Hepatocyte (in vitro differentiated cells): ENCODE measurements at regions not wholly inside any gene's neighbourhood (a gene's known extent, or its start where the extent isn't known, plus 50 kb on each side); places are given as distances from the start of the nearest gene placed in this dataset.
A peak's percentile ranks its signal among the peaks of the same experiment; 100 is the strongest.
"Not testable (repeated sequence)": the region's sequence is repeated elsewhere in the genome, so short reads cannot be mapped to it uniquely, and the experiment has no call there.

ENCODE experiments used
- DNase-seq: peaks from one replicate; pipeline ENCODE4 v3.0.0-alpha.2; 2016; ENCODE audit warnings: low spot score
- H2AFZ ChIP-seq: fragments of 200-600 bp; sonication (generic); 2 replicates; pipeline ENCODE4 v1.6.0; 2016; ENCODE audit warnings: antibody characterized with exemption, mild to moderate bottlenecking
- H3K27ac ChIP-seq: fragments of 200-600 bp; sonication (generic); 2 replicates; pipeline ENCODE4 v1.5.1; 2016; ENCODE audit warnings: mild to moderate bottlenecking
- H3K27me3 ChIP-seq: fragments of 200-600 bp; sonication (generic); 2 replicates; pipeline ENCODE4 v1.6.1; 2016
- H3K36me3 ChIP-seq: fragments of 200-600 bp; sonication (generic); replicated peaks from 2 replicates; pipeline ENCODE4 v1.5.1; 2016; ENCODE audit warnings: low read depth; ENCODE audit not compliant: insufficient read depth
- H3K4me1 ChIP-seq: fragments of 200-600 bp; sonication (generic); 2 replicates; pipeline ENCODE4 v1.5.1; 2016; ENCODE audit warnings: mild to moderate bottlenecking, moderate library complexity; ENCODE audit not compliant: insufficient read depth
- H3K4me2 ChIP-seq: fragments of 200-600 bp; sonication (generic); 2 replicates; pipeline ENCODE4 v1.6.0; 2016
- H3K4me3 ChIP-seq: fragments of 200-600 bp; sonication (generic); 2 replicates; pipeline ENCODE4 v1.5.1; 2016; ENCODE audit warnings: mild to moderate bottlenecking
- H3K79me2 ChIP-seq: fragments of 200-600 bp; sonication (generic); 2 replicates; pipeline ENCODE4 v1.6.0; 2017; ENCODE audit warnings: mild to moderate bottlenecking
- H3K9me2 ChIP-seq: fragments of 200-600 bp; sonication (generic); replicated peaks from 2 replicates; pipeline ENCODE4 v1.6.0; 2017; ENCODE audit warnings: mild to moderate bottlenecking; ENCODE audit not compliant: insufficient read depth
- H3K9me3 ChIP-seq: fragments of 200-600 bp; sonication (generic); 2 replicates; pipeline ENCODE4 v1.5.1; 2016; ENCODE audit warnings: low read depth, mild to moderate bottlenecking
- H4K20me1 ChIP-seq: fragments of 200-600 bp; sonication (generic); 2 replicates; pipeline ENCODE4 v1.6.0; 2016; ENCODE audit warnings: mild to moderate bottlenecking; ENCODE audit not compliant: insufficient read depth, poor library complexity, severe bottlenecking
- EZH2 ChIP-seq: fragments of 200-600 bp; sonication (generic); IDR thresholded peaks from 2 replicates; pipeline ENCODE4 v1.6.1; 2016; ENCODE audit warnings: antibody characterized with exemption, mild to moderate bottlenecking, borderline replicate concordance
- EZH2phosphoT487 ChIP-seq: fragments of 200-600 bp; sonication (generic); IDR thresholded peaks from one replicate; pipeline ENCODE4 v1.6.1; 2018; ENCODE audit warnings: antibody characterized with exemption, mild to moderate bottlenecking, low read depth, moderate library complexity; ENCODE audit not compliant: unreplicated experiment, severe bottlenecking
- WGBS: methylation state at CpG from one replicate; pipeline ENCODE4 v1.1.6; 2016; ENCODE audit warnings: low lambda C conversion rate; ENCODE audit errors: missing lambda C conversion rate; 5-methylcytosine and 5-hydroxymethylcytosine counted together
- TF ChIP-seq, protein P1 (sequence below): fragments of 200-600 bp; sonication (generic); IDR thresholded peaks from 2 replicates; pipeline ENCODE4 v1.5.1; 2016; ENCODE audit warnings: antibody characterized with exemption, mild to moderate bottlenecking; ENCODE audit not compliant: poor library complexity

DNA sequence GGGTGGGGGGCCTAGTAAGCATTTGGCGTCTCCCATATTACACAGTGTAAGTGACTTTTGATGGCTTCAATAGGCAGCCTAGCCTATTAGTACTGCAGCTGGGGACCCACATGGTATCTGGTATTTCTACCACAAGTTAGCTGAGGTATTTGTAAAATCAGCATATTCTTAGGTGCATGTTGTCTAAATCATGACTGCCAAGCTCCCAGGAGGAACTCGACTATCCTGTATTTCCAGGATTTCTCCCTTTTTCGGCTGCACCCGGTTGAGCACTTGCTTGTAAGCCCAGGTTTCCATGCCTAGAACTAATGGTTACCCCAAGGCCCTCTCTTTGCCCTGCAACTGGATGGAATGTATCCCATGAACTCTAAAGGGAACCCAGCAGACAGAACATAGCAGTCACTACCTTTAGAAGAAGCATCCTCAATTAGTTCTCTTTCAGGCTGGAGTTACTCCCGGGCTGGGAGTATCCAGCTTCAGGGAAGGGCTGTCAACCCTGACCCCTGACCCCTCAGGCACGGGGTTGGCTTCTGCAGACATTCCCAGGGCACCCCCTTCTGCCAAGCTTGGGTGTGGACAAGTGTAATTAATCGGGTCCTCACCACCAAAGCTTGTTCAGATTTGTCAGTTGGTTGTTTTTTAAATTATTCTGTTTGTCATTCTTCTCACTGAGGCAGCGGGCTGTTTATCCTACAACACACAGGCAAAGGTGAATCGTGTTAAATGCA, 90.3 kb upstream of the PARD3 start:
- H2AFZ ChIP-seq = no peak overlapping the region
- H3K4me2 ChIP-seq = no peak overlapping the region
- no peak for TF ChIP-seq EZH2phosphoT487
- H3K27me3 ChIP-seq = no peaks in the 10 kb centered on the region
- H3K9me2 ChIP-seq = no peaks in the 10 kb centered on the region
- no peak overlapping the region for H3K4me3 ChIP-seq
- 73% methylated on average over 9 of the region's 9 CpGs for WGBS
- no peaks in the 10 kb centered on the region for H4K20me1 ChIP-seq
- DNase-seq = no peak
- H3K79me2 ChIP-seq = no peaks in the 10 kb centered on the region
- no peaks in the 10 kb centered on the region for H3K36me3 ChIP-seq
- H3K9me3 ChIP-seq = no peaks in the 10 kb centered on the region
- H3K4me1 ChIP-seq = peaks cover 8% of the 10 kb centered on the region
- peak overlapping the region; percentile 1 for H3K27ac ChIP-seq

DNA sequence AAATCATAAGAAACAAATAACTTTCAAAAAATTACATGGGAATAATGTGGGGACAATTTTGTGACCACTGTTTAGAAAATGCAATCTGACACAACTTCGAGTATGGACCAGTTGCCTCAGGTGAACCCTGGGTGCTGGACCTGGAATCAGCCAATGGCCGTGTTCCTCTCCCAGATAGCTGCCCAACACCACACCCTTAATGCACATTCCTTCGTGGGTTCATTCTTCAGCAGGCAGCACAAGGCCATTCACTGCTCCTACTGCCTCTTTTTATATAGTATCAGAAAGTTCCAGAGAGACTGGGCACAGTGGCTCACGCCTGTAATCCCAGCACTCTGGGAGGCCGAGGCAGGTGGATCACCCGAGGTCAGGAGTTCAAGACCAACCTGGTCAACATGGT, 89.1 kb upstream of the PARD3 start:
- Histone ChIP-seq H3K4me1 (peaks cover 8% of the 10 kb centered on the region), H3K4me2 (no peak overlapping the region), H3K27me3 (no peaks in the 10 kb centered on the region), H3K4me3 (no peak overlapping the region), H3K27ac (no peak overlapping the region), H2AFZ (no peak overlapping the region), H3K9me2 (no peaks in the 10 kb centered on the region), H3K79me2 (no peaks in the 10 kb centered on the region), H3K9me3 (no peaks in the 10 kb centered on the region), H3K36me3 (no peaks in the 10 kb centered on the region), H4K20me1 (no peaks in the 10 kb centered on the region)
- TF ChIP-seq, protein P1, sequence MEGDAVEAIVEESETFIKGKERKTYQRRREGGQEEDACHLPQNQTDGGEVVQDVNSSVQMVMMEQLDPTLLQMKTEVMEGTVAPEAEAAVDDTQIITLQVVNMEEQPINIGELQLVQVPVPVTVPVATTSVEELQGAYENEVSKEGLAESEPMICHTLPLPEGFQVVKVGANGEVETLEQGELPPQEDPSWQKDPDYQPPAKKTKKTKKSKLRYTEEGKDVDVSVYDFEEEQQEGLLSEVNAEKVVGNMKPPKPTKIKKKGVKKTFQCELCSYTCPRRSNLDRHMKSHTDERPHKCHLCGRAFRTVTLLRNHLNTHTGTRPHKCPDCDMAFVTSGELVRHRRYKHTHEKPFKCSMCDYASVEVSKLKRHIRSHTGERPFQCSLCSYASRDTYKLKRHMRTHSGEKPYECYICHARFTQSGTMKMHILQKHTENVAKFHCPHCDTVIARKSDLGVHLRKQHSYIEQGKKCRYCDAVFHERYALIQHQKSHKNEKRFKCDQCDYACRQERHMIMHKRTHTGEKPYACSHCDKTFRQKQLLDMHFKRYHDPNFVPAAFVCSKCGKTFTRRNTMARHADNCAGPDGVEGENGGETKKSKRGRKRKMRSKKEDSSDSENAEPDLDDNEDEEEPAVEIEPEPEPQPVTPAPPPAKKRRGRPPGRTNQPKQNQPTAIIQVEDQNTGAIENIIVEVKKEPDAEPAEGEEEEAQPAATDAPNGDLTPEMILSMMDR = no peak
- TF ChIP-seq EZH2phosphoT487 = no peak
- no peak for TF ChIP-seq EZH2
- 95% methylated on average over 6 of the region's 6 CpGs for WGBS
- DNase-seq = no peak

DNA sequence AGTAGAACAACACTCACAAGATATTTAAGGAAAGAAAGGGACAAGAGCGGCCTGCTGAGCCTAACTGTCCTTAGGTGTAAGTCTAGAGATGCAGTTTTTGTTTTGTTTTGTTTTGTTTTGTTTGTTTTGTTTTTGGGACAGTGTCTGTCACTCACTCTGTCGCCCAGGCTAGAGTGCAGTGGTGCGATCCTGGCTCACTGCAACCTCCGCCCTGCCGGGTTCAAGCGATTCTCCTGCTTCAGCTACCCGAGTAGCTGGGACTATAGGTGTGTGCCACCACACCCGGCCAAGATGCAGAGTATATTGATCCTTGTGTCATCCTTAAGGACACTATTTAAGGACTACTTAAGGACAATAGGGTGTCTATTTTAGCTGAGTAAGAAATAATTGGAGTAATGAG, 84.1 kb upstream of the PARD3 start:
- Histone ChIP-seq H4K20me1 (no peaks in the 10 kb centered on the region), H3K4me3 (no peak overlapping the region), H3K79me2 (no peaks in the 10 kb centered on the region), H3K36me3 (no peaks in the 10 kb centered on the region), H3K9me3 (no peaks in the 10 kb centered on the region), H3K27ac (no peak overlapping the region), H3K27me3 (no peaks in the 10 kb centered on the region), H3K4me2 (no peak overlapping the region), H2AFZ (no peak overlapping the region), H3K9me2 (no peaks in the 10 kb centered on the region), H3K4me1 (no peaks in the 10 kb centered on the region)
- WGBS = 96% methylated on average over 8 of the region's 8 CpGs
- no peak for DNase-seq
- TF ChIP-seq, protein P1 = no peak
- TF ChIP-seq EZH2phosphoT487 (no peak), EZH2 (no peak)

DNA sequence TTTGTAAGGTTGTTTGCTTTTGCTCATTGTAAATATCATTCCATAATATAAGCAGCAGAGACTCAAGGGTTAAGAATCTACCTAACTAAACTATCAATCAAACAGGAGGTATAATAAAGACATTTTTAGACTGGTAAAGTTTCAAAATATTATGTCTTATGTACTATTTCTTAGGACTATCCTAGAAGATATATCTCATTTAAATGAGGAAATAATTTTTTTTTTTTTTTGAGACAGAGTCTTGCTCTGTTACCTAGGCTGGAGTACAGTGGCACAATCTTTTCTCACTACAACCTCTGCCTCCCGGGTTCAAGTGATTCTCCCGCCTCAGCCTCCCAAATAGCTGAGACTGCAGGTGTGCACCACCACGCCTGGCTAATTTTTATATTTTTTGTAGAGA, 80.9 kb upstream of the PARD3 start:
- no peaks in the 10 kb centered on the region for H3K9me3 ChIP-seq
- whole genome bisulfite sequencing = 94% methylated on average over 3 of the region's 3 CpGs

DNA sequence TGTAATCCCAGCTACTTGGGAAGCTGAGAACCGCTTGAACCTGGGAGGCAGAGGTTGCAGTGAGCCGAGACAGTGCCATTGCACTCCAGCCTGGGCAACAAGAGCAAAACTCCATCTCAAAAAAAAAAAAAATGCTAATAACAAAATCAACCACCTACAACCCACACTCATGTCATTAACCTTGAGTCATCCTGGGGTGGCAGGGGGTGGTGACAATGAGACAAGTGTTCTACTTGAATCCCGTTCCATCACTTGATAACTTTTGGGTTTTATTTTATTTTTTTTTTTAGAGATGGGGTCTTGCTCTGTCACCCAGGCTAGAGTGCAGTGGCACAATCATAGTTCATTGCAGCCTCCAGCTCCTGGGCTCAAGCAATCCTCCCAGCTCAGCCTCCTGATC, 80.0 kb upstream of the PARD3 start:
- WGBS = 92% methylated on average over 3 of the region's 3 CpGs
- not testable (repeated sequence) for H2AFZ ChIP-seq, H3K27me3 ChIP-seq, DNase-seq, H3K9me2 ChIP-seq, H3K27ac ChIP-seq, H3K79me2 ChIP-seq, H3K9me3 ChIP-seq, H3K4me2 ChIP-seq, H3K4me1 ChIP-seq, H4K20me1 ChIP-seq, H3K36me3 ChIP-seq, H3K4me3 ChIP-seq

More for the DNA sequence above, 80.9 kb upstream of the PARD3 start:
- no peaks in the 10 kb centered on the region for H3K9me2 ChIP-seq
- H3K4me1 ChIP-seq = no peaks in the 10 kb centered on the region
- no peaks in the 10 kb centered on the region for H3K36me3 ChIP-seq
- no peak for TF ChIP-seq EZH2phosphoT487
- TF ChIP-seq EZH2 = no peak
- TF ChIP-seq, protein P1 = no peak
- DNase-seq = no peak
- no peak overlapping the region for H3K4me3 ChIP-seq
- H3K79me2 ChIP-seq = no peaks in the 10 kb centered on the region
- no peaks in the 10 kb centered on the region for H4K20me1 ChIP-seq
- H3K27me3 ChIP-seq = no peaks in the 10 kb centered on the region
- no peak overlapping the region for H3K27ac ChIP-seq
- no peak overlapping the region for H2AFZ ChIP-seq
- H3K4me2 ChIP-seq = no peak overlapping the region

DNA sequence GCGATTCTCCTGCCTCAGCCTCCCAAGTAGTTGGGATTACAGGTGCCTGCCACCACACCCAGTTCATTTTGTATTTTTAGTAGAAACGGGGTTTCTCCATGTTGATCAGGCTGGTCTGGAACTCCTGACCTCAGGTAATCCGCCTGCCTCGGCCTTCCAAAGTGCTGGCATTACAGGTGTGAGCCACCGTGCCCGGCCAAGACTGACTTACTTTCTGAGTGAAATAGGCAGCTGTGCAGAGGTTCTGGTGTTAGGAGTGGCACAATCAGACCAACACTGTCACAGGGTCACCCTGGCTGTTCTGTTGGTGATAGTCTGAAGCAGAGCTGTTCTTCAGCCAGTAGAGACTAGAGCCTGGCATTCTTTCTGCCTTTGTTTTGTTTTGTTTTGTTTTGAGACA, 77.4 kb upstream of the PARD3 start:
- not testable (repeated sequence) for H3K4me1 ChIP-seq, H3K27me3 ChIP-seq, H3K9me2 ChIP-seq, H3K4me2 ChIP-seq, H3K79me2 ChIP-seq, H4K20me1 ChIP-seq, H3K27ac ChIP-seq, DNase-seq, H3K36me3 ChIP-seq, H3K9me3 ChIP-seq, H2AFZ ChIP-seq, H3K4me3 ChIP-seq
- WGBS = 98% methylated on average over 6 of the region's 6 CpGs
